T1000 (cell line): ENCODE measurements at regions not wholly inside any gene's neighbourhood (a gene's known extent, or its start where the extent isn't known, plus 50 kb on each side); places are given as distances from the start of the nearest gene placed in this dataset.
"Not testable (repeated sequence)": the region's sequence is repeated elsewhere in the genome, so short reads cannot be mapped to it uniquely, and the experiment has no call there.

Experiments used
- DNase-seq: peaks from one replicate; lab custom pipeline; 2025; ENCODE audit warnings: mixed read lengths; lab: John Stamatoyannopoulos, UW

GRCh38 chr13:73844986-73845385 is 289.2 kb downstream of the KLF12 start:
- no peak for DNase-seq

GRCh38 chr13:73842626-73843025 is 291.6 kb downstream of the KLF12 start:
- DNase-seq: no peak

GRCh38 chr13:73842184-73842583 is 292.0 kb downstream of the KLF12 start:
- no peak for DNase-seq

GRCh38 chr13:73837147-73837546 is 297.1 kb downstream of the KLF12 start:
- DNase-seq: no peak

- DNase-seq: no peak
Measured at GRCh38 chr13:73835138-73835721, 299.0 kb downstream of the KLF12 start.

- DNase-seq: no peak
Measured at GRCh38 chr13:73833325-73834070, 300.7 kb downstream of the KLF12 start.

GRCh38 chr13:73832825-73833224 is 301.4 kb downstream of the KLF12 start:
- DNase-seq: no peak

- DNase-seq: no peak
Measured at GRCh38 chr13:73832128-73832588, 302.0 kb downstream of the KLF12 start.

- no peak for DNase-seq
Measured at GRCh38 chr13:73829416-73829815, 304.8 kb downstream of the KLF12 start.

GRCh38 chr13:73828811-73829210 is 305.4 kb downstream of the KLF12 start:
- no peak for DNase-seq

GRCh38 chr13:73827434-73827833 is 306.8 kb downstream of the KLF12 start:
- no peak for DNase-seq

GRCh38 chr13:73825143-73825542 is 309.1 kb downstream of the KLF12 start:
- DNase-seq: no peak

- DNase-seq: no peak
Measured at GRCh38 chr13:73822668-73823592, 311.3 kb downstream of the KLF12 start.

GRCh38 chr13:73820688-73821087 is 313.5 kb downstream of the KLF12 start:
- no peak for DNase-seq

GRCh38 chr13:73820285-73820684 is 313.9 kb downstream of the KLF12 start:
- DNase-seq: no peak

GRCh38 chr13:73819711-73820110 is 314.5 kb downstream of the KLF12 start:
- no peak for DNase-seq

- DNase-seq: no peak
Measured at GRCh38 chr13:73816702-73817101, 317.5 kb downstream of the KLF12 start.

- DNase-seq: no peak
Measured at GRCh38 chr13:73815796-73816195, 318.4 kb downstream of the KLF12 start.

GRCh38 chr13:73810647-73811046 is 323.6 kb downstream of the KLF12 start:
- DNase-seq: no peak

- no peak for DNase-seq
Measured at GRCh38 chr13:73809561-73809960, 324.6 kb downstream of the KLF12 start.

- no peak for DNase-seq
Measured at GRCh38 chr13:73808318-73808717, 325.9 kb downstream of the KLF12 start.

GRCh38 chr13:73805326-73805958 is 328.8 kb downstream of the KLF12 start:
- not testable (repeated sequence) for DNase-seq
